GM12873 (cell line): ENCODE measurements at regions not wholly inside any gene's neighbourhood (a gene's known extent, or its start where the extent isn't known, plus 50 kb on each side); places are given as distances from the start of the nearest gene placed in this dataset.
A peak's percentile ranks its signal among the peaks of the same experiment; 100 is the strongest.

Experiments
- TF ChIP-seq, protein P1 (sequence below): IDR thresholded peaks from 2 replicates; pipeline ENCODE4 v1.5.1; 2012; ENCODE audit warnings: low read depth, mild to moderate bottlenecking, moderate library complexity, low read length, control low read depth; ENCODE audit not compliant: insufficient read depth; ENCODE audit errors: missing control alignments

- TF ChIP-seq, protein P1, sequence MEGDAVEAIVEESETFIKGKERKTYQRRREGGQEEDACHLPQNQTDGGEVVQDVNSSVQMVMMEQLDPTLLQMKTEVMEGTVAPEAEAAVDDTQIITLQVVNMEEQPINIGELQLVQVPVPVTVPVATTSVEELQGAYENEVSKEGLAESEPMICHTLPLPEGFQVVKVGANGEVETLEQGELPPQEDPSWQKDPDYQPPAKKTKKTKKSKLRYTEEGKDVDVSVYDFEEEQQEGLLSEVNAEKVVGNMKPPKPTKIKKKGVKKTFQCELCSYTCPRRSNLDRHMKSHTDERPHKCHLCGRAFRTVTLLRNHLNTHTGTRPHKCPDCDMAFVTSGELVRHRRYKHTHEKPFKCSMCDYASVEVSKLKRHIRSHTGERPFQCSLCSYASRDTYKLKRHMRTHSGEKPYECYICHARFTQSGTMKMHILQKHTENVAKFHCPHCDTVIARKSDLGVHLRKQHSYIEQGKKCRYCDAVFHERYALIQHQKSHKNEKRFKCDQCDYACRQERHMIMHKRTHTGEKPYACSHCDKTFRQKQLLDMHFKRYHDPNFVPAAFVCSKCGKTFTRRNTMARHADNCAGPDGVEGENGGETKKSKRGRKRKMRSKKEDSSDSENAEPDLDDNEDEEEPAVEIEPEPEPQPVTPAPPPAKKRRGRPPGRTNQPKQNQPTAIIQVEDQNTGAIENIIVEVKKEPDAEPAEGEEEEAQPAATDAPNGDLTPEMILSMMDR = no peak
These were observed 97.4 kb downstream of the EBNA1BP2 start for GRCh38 chr1:43074709-43075108.

GRCh38 chr1:43074244-43074643 is 97.8 kb downstream of the EBNA1BP2 start:
- TF ChIP-seq, protein P1 = no peak

GRCh38 chr1:43073490-43074230 is 98.4 kb downstream of the EBNA1BP2 start:
- TF ChIP-seq, protein P1 = peak; percentile 82

- TF ChIP-seq, protein P1 = no peak
These were observed 99.8 kb downstream of the EBNA1BP2 start for GRCh38 chr1:43072314-43072713.

DNA sequence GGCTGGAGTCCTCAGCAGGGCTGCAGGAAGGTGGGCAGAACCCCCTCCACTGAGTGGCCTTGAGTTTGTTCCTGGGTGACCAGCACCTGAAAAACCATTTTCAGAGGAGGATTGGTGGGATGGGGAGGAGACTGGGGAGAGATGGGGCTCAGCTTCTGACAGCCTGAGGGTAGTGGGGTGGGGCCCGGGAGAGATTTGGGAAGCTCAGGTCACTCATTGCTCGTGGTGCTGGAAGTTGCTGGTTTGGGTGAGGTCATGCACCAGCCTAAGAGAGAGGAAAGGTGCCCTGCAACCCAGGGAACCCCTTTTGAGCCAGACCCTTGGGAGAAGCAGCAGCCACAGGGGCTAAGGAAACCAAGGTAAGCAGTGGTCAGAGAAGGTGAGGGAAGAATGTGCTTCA is 100.8 kb downstream of the EBNA1BP2 start:
- TF ChIP-seq, protein P1 = no peak

GRCh38 chr1:43069461-43070050 is 102.5 kb downstream of the EBNA1BP2 start:
- TF ChIP-seq, protein P1 = no peak

GRCh38 chr1:43068911-43069310 is 103.2 kb downstream of the EBNA1BP2 start:
- TF ChIP-seq, protein P1 = no peak
